Middle frontal gyrus (tissue), 1 donor: ENCODE measurements at regions not wholly inside any gene's neighbourhood (a gene's known extent, or its start where the extent isn't known, plus 50 kb on each side); places are given as distances from the start of the nearest gene placed in this dataset.

Experiments
- DNase-seq: peaks from one replicate; pipeline ENCODE4 v3.0.0-alpha.2; 2015; ENCODE audit warnings: low spot score; ENCODE audit errors: extremely low spot score

- no peak for DNase-seq
These were observed 107.6 kb upstream of the CPEB4 start for GRCh38 chr5:173780235-173781234.

GRCh38 chr5:173781432-173781815 lies 106.7 kb upstream of the CPEB4 start:
- no peak for DNase-seq

- DNase-seq, result peak; percentile 87
These were observed 106.1 kb upstream of the CPEB4 start for GRCh38 chr5:173781816-173782670.

GRCh38 chr5:173782671-173783101 lies 105.5 kb upstream of the CPEB4 start:
- no peak for DNase-seq

DNA sequence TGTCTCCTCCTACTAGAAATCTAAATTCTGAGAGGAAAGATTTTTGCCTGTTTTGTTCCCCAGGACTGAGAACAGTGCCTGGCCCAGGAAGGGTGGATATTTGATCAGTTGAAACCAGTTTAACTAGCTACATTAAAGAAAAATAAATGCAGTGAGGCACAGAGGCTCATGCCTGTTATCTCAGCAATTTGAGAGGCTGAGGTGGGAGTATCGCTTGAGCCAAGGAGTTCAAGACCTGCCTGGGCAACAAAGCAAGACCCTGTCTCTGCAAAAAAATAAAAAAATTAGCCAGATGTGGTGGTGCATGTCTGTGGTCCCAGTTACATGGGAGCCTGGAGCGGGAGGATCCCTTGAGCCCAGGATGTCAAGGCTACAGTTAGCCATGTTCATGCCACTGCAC lies 104.8 kb upstream of the CPEB4 start:
- no peak for DNase-seq

DNA sequence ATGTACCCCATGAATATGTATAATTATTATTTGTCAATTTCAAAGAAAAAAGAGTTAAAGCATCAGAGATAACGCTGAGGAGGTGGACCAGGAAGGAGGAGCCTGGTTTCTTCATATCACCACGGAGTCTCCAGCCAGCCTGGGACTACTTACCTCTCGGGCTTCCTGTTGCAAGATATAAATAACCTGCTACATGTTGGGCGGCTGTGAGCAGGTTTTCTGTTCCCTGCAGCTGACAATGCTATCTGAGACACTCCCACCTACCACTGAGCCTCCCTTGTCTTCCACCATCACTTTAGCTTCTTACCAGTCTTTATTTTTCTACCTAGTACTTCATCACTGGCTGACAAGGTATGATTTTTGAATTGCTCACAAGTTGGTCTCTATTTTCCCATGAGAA lies 102.7 kb upstream of the CPEB4 start:
- no peak for DNase-seq

- no peak for DNase-seq
These were observed 102.3 kb upstream of the CPEB4 start for GRCh38 chr5:173785866-173786265.

DNA sequence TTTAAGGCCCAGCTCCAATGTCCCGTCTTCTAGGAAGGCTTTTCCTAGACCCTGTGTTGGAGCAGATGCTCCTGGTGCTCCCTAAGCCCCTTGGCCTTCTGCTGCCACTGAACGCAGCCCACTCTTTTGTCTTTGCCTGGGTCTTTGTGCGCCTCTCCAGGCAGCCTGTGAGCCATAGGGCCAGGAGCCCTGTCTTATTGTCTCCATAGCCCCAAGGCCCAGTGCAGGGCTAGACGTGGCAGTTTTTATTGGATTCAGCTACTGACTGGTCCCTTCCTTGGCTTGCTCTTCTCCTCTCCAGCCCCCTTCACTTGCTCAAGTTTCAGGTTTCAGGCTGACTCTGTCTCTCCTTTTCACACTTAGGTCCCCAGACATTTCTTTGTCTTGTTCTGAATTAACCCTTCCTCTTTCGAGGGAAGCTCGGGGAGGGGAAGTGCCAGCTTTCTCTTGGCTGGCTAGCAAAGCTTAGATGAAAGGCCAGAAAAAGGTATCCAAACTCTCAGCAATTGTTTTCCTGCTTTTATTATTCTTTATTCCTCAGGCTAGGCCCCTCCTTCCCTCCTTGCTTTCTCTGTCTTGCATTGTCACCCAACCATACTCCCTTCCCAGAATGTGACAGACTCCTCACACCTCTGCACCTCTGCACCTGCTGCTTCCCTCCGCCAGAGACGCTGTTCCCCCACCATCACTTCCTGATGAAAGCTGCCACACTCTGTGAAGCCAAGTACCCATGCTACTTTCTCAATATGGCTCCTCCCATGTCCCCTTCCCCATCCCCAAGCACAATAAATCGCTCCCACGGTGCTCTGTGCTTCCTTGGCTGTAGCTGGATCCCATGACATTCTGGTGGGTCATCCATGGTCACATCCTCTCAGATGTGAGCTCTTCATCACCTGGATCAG lies 101.6 kb upstream of the CPEB4 start:
- no peak for DNase-seq

DNA sequence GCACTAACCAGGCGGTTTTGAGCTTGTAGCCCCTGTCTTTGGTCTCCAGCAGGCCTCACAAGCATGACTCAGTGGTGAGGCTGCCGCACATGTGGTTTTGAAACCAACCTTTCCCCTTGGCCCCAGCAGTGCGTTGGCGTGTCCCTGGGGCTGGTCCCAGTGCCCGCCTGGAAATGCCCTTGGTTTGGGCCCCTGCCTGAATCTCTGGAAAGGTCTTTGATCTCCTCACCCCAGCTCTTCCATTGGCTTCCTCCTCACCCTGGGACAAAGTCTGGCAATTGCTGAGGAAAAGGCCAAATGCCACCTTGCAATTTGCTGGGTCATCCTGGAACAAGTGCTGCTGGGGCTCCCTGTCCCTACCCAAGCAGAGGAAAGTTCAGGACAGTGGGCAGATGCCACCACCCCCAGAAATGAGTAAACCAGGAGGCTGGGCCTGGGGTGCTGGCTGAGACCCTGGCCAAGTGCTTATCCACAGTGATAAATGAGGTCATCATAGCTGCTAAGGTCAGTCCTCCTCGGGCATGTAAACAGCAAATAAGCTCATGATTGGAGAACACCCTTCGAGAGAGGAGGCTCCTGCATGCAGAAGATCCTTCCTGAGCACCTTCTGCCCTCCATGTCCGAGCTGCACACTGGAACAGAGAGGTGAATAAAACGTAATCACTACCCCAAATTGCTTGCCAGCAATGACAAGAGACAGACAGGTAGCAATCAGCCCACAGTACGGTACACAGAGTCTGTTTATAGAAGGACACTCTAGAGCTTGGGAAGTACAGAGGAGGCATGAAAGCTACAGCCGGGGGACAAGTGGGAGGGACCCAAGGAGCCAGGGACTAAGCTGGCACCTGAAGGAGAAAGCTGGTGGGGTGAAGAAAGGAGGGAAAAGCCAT lies 98.9 kb upstream of the CPEB4 start:
- DNase-seq, result no peak

DNA sequence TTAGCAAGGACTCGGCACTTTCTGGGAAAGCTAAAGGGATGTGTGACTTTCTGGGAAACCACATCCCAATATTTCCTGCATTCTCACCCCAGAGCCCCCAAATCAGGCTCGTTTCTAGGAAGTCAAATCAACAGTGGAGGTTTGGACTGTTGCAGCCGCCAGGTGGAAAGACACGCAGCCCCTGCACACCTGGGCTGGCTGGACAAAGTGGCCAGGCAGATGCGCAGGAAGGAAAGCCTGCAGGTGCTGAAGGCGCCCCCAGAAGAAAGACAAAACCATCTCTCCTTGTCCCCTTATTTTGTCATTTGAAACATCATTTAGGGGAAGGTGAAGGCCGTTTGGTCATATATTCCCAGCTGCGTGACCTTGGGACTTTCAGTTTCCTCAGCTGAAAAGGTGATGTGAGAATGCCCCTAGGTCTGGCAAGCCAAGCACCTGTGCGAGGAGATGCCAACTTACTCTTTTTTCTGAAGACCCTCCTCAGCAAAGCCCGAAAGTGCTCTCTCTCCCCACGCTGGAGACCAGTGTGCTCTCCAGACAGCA lies 97.9 kb upstream of the CPEB4 start:
- no peak for DNase-seq

GRCh38 chr5:173790836-173791546 lies 97.2 kb upstream of the CPEB4 start:
- no peak for DNase-seq

- no peak for DNase-seq
These were observed 96.3 kb upstream of the CPEB4 start for GRCh38 chr5:173791878-173792277.

GRCh38 chr5:173792781-173793547 lies 95.2 kb upstream of the CPEB4 start:
- no peak for DNase-seq

DNA sequence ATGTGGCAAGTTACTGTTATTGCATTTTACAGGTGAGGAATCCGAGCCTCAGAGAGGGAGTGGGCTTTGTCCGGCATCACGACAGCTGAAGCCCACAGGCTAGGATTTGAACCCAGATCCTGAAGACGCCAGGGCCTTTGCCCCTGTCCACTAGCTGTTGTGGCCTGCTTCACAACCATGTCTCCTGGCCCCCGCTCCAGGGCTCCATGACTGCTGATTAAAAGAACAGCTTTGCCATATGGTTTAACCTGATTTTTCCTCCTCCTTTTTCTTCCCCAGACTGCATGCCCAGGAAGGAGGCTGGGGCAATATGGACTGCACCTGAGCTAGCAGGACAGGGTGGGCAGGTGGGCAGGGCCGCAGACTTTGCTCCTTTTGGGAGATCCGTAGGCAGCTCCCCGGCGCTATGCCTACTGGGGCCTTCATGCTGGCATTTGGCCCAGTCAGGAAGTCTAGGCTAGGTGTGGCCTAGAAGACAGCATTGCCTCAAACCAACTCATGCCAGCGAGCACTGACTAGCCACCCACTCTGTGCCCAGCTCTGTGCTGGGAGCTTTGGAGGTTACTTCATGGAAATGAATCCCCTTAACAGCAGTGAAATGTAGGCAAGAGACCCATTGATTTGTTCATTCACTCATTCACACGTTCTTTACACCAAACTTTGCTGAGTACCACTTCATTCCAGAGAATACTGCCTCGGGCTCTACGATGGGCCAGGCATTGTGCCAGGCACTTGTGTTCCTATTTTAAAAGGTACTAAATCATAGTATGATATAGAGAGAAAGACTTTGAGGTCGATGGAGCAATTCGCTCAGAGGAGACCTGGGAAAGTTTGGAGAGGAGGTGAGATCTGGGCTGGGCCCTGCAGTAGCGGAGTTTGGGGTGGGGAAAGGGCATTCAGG lies 94.3 kb upstream of the CPEB4 start:
- no peak for DNase-seq

- no peak for DNase-seq
These were observed 93.2 kb upstream of the CPEB4 start for GRCh38 chr5:173794901-173795416.

DNA sequence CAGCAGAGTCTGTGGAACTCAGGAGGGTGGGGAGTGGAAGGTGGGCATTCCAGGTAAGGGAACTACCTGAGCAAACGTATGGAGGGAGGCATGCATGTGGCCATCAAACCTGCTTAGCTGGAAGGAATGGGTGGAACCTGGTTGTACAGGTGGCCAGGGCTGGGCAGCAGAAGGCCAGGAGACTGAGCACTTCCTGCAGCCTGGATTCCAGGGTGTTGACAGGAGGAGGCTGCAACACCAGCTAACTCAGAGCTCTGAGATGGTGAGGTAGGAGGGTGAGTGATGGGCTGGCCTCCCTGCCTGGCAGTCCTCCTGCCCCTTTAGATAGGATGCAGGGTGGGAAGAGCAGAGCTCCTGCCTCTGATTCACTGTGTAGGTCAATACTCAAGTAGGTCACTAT lies 92.5 kb upstream of the CPEB4 start:
- DNase-seq, result no peak
